Upper lobe of right lung (tissue), 1 donor: ENCODE measurements at regions not wholly inside any gene's neighbourhood (a gene's known extent, or its start where the extent isn't known, plus 50 kb on each side); places are given as distances from the start of the nearest gene placed in this dataset.

Experiments
- ATAC-seq: fragments of 200-7000 bp; cut with Tn5 transposase; one replicate; pipeline ENCODE4 v1.9.1; 2020; ENCODE audit warnings: mild to moderate bottlenecking, moderate library complexity
- DNase-seq: peaks from one replicate; pipeline ENCODE4 v3.0.0-alpha.2; 2020
- H3K27ac ChIP-seq: fragments of 200-600 bp; one replicate; pipeline ENCODE4 v1.8.0; 2022
- H3K27me3 ChIP-seq: fragments of 200-600 bp; one replicate; pipeline ENCODE4 v1.8.0; 2022; ENCODE audit warnings: mild to moderate bottlenecking
- H3K36me3 ChIP-seq: fragments of 200-600 bp; one replicate; pipeline ENCODE4 v1.8.0; 2022
- H3K4me1 ChIP-seq: fragments of 200-600 bp; one replicate; pipeline ENCODE4 v1.8.0; 2022
- H3K4me3 ChIP-seq: fragments of 200-600 bp; one replicate; pipeline ENCODE4 v1.8.0; 2022; ENCODE audit warnings: mild to moderate bottlenecking
- H3K9me3 ChIP-seq: fragments of 200-600 bp; one replicate; pipeline ENCODE4 v1.8.0; 2022
- intact Hi-C: fragments of 100-400 bp; cut with DNase I; formaldehyde crosslinking; loops from one replicate; pipeline ENCODE4 v1.11.0; 2022
- TF ChIP-seq, protein P1 (sequence below): fragments of 200-600 bp; IDR thresholded peaks from one replicate; pipeline ENCODE4 v1.8.0; 2022; ENCODE audit warnings: antibody characterized with exemption
- donor health status: DM: no; HTN: yes; CAD: no; lungs with severe emphysema.

DNA sequence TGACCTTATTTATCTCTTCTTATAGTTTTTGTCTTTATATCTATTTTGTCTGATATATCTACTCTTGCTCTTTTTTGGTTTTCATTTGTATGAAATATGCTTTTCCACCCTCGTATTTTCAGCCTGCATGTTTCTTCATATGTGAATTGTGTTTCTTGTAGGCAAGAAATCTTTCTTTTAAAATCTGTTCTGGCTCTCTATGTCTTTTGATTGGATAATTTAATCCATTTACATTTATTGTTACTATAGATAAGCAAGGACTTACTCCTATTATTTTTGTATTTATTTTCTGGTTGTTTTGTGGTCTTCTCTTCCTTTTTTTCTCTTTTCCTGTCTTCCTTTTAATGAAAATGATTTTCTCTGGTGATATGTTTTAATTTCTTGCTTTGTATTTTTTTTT lies 403.1 kb downstream of the DCAF12L2 start:
- ATAC-seq: no peak
- TF ChIP-seq, protein P1, sequence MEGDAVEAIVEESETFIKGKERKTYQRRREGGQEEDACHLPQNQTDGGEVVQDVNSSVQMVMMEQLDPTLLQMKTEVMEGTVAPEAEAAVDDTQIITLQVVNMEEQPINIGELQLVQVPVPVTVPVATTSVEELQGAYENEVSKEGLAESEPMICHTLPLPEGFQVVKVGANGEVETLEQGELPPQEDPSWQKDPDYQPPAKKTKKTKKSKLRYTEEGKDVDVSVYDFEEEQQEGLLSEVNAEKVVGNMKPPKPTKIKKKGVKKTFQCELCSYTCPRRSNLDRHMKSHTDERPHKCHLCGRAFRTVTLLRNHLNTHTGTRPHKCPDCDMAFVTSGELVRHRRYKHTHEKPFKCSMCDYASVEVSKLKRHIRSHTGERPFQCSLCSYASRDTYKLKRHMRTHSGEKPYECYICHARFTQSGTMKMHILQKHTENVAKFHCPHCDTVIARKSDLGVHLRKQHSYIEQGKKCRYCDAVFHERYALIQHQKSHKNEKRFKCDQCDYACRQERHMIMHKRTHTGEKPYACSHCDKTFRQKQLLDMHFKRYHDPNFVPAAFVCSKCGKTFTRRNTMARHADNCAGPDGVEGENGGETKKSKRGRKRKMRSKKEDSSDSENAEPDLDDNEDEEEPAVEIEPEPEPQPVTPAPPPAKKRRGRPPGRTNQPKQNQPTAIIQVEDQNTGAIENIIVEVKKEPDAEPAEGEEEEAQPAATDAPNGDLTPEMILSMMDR: no peak
- intact Hi-C loops: no loop called here
- Histone ChIP-seq H3K27me3 (no peaks in the 10 kb centered on the region), H3K4me1 (no peaks in the 10 kb centered on the region), H3K27ac (no peak overlapping the region), H3K4me3 (no peak overlapping the region), H3K9me3 (no peaks in the 10 kb centered on the region), H3K36me3 (no peaks in the 10 kb centered on the region)
- no peak for DNase-seq

DNA sequence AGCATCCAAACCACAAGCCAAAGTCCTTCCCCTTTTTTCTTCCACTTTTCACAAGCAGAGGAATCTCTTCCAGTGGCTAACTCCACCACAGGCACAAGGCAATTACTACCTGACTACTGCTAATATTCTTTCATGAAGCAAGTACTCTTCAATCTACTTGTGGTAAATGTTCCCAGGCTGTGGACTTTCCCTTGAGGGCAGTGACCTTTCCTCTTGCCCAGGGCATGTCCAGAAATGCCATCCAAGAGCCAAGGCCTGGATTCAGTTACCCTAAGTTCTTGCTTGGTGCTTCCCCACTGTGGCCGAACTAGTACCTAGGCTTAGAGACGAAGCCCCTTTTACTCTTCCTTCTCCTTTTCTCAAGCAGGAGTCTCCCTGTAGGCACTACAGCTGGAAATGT lies 400.7 kb downstream of the DCAF12L2 start:
- Histone ChIP-seq H3K9me3 (no peaks in the 10 kb centered on the region), H3K27me3 (no peaks in the 10 kb centered on the region), H3K27ac (no peak overlapping the region), H3K36me3 (no peaks in the 10 kb centered on the region), H3K4me1 (no peaks in the 10 kb centered on the region), H3K4me3 (no peak overlapping the region)
- DNase-seq: no peak
- TF ChIP-seq, protein P1: no peak
- no peak for ATAC-seq
- intact Hi-C loops: no loop called here

DNA sequence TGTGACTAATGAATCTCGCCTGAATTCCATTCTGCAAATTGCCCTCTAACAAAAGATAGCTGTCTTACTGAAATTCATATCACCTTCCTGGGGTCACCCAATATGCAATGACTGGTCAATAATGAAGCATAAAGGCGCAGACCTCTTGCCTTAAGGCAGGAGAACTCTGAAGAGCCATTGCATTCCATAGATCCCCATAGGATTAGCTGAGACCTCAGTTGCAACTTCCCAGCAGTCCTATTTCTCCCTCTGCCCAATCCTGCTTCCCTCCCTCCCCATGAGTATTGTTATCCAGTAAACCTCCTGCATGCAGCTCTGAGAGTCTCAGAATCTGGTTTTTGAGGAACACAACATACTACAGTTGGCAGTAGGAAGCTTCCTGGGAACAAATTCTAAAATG lies 396.5 kb downstream of the DCAF12L2 start:
- no peak overlapping the region for H3K4me3 ChIP-seq
- no peaks in the 10 kb centered on the region for H3K4me1 ChIP-seq
- ATAC-seq (no peak), DNase-seq (no peak)
- no peaks in the 10 kb centered on the region for H3K27me3 ChIP-seq
- H3K36me3 ChIP-seq: no peaks in the 10 kb centered on the region
- no peak overlapping the region for H3K27ac ChIP-seq
- no peaks in the 10 kb centered on the region for H3K9me3 ChIP-seq
- TF ChIP-seq, protein P1: no peak
- intact Hi-C loops: no loop called here

DNA sequence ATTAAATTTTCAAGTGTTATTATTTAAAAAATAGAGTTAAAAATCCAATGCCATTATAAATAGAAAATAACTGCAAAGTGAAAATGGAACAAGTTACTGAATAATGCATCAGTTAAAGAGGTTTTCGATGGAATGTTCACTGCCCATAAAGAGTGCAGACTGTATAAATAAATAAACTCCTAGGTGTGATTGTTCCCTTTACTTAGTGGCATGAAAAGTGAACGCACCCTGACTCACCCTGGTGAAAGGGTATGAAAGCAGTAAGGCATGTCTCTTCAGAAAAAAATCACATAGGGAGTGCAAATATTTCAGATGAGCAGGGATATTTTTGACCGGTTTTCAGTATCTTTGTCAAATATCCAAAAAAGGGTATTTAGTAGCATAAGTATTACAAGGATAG lies 387.8 kb downstream of the DCAF12L2 start:
- Histone ChIP-seq H3K27me3 (no peaks in the 10 kb centered on the region), H3K36me3 (no peaks in the 10 kb centered on the region), H3K4me3 (no peak overlapping the region), H3K27ac (no peak overlapping the region), H3K9me3 (no peaks in the 10 kb centered on the region), H3K4me1 (no peaks in the 10 kb centered on the region)
- TF ChIP-seq, protein P1: no peak
- intact Hi-C loops: no loop called here
- ATAC-seq (no peak), DNase-seq (no peak)

DNA sequence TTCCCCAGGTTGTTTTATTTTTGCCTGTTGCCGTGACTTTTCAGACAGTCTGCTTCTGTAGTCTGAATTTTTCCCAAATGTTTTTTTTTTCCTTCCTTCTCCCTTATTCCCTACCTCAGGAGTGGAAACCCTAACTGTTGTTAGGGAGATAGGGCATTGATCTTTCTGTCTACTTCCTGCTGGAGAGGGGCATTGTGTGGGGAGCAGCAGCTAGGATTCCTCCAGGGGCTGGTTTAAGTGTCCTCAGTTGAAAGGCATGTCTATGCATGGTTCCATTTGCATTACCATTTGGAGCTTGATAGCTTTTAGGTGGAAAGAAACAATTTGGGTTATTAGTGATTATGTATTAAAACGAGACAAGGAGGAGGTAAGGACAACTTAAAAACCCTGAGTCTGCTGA lies 383.9 kb downstream of the DCAF12L2 start:
- DNase-seq (no peak), ATAC-seq (no peak)
- Histone ChIP-seq H3K9me3 (no peaks in the 10 kb centered on the region), H3K4me3 (no peak overlapping the region), H3K36me3 (no peaks in the 10 kb centered on the region), H3K4me1 (no peaks in the 10 kb centered on the region), H3K27me3 (no peaks in the 10 kb centered on the region), H3K27ac (no peak overlapping the region)
- TF ChIP-seq, protein P1: no peak
- intact Hi-C loops: no loop called here

DNA sequence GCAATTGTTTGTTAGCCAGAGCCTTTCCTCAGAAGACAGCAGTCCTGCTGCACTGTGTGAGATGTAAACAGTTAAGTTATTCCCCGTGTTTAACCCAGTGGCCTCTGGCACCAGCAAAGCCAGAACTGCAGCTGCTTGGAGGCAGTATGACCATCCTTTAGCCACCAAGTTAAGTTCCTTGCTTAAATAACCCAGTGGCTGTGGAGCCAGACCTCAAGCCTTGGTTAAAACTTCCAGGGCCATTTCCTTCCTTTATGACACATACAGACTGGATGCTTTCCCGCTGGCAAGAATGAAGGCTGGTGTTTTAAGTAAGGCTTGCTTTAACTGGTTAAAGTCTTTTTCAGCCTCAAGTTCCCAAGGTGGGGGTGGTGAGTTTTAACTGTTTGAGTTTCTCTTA lies 379.8 kb downstream of the DCAF12L2 start:
- no peak overlapping the region for H3K27ac ChIP-seq
- DNase-seq: no peak
- H3K9me3 ChIP-seq: no peaks in the 10 kb centered on the region
- no peaks in the 10 kb centered on the region for H3K36me3 ChIP-seq
- H3K4me3 ChIP-seq: no peak overlapping the region
- TF ChIP-seq, protein P1: no peak
- intact Hi-C loops: no loop called here
- H3K27me3 ChIP-seq: no peaks in the 10 kb centered on the region
- no peaks in the 10 kb centered on the region for H3K4me1 ChIP-seq
- ATAC-seq: no peak
